ENCODE measurements at regions not wholly inside any gene's neighbourhood (a gene's known extent, or its start where the extent isn't known, plus 50 kb on each side); places are given as distances from the start of the nearest gene placed in this dataset.
"Not testable (repeated sequence)": the region's sequence is repeated elsewhere in the genome, so short reads cannot be mapped to it uniquely, and the experiment has no call there.

DNA sequence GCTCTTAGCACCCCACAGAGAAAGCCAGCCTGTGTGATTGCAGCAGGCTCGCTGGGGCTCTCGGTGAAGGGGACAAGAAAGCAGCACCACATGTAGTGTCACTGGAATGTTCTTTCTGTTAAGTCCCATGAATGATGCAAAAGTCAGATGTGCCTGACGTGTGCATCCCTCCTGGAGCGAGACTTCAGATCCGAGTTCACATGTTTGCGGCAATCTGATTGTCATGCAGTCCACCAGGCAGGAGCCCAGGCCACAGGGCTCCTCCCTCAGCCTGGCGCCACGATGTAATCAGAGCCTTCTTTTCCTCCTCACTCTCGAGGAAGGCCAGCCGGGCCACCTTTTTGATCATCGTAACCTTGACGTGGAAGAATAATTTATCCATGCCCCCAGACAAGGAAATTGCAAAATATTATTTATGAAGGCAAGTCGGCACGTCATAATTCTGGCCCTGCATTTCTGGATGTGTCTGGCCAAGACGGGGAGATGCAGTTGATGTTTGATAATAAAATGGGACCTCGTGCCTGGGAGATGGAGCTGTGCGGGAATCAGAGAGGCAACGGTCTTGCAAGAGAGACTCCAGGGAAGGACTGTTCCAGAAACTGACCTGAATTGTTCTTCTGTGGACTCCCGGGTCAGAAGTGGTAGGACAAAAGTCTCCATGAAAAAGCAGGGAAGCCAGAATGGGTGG is 214.6 kb downstream of the PHETA1 start:
- DNase-seq (ENCODE audit: low spot score) = no peak

DNA sequence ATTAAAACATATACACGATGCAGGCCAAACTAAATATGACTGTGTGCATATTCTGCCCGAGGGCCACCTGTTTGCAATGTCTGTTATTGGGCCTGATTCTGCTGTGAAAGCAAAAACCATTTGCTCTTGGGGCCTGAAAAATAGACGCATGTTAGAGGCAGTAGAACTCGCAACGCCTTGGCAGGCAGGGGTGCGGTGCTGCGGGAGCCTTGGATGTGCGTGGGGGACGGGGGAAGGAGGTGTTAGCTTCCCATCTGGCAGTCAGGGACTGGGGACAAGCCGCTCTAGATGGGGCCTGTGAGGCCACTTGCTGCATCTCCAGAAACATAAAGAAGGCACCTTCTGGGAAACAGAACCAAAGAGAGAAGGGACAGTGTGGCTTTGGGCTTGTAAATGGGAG is 216.3 kb downstream of the PHETA1 start:
- DNase-seq (ENCODE audit: low spot score) = no peak

DNA sequence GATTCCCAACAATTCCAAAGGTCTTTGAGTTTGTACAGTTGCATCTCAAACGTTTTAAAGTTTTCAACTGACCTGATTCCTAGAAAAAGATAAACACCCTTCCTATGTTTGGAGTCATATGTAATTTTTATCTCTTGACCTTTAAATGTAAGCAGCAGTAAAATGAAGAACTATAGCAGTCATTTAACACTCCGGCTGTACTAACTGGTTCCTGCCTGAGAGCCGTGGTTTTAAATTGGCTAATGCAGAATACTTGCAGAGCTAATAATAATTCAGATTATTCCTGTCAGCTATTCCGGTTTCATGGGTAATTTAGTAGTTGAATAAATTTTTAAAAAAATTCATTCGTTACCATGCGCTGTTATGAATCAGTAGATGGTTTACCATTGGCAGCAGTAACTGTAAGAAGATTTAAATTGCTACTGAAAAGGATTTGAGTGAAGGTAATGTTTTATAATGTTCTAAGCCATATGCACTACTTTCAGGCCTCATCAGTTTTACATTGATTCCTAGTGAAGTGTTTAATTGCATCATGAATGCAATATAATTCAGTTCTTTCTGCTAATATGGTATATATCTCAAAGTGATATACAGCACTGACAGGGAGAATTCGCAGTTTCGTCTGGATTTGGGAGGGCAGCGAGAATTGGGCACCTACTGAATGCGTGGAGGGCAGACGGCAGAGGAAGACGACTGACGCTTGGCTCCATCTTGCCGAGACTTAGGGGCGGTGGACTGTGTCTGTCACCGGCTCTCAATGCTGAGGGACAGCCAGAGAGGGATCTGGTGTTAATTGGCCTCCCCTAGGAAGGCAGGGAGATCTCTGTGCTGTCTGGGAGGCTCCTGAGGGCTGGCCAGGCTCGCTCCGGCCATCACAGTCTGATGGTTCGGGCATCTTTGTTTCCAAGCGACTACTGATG is 217.7 kb downstream of the PHETA1 start:
- no peak for DNase-seq (ENCODE audit: low spot score)

DNA sequence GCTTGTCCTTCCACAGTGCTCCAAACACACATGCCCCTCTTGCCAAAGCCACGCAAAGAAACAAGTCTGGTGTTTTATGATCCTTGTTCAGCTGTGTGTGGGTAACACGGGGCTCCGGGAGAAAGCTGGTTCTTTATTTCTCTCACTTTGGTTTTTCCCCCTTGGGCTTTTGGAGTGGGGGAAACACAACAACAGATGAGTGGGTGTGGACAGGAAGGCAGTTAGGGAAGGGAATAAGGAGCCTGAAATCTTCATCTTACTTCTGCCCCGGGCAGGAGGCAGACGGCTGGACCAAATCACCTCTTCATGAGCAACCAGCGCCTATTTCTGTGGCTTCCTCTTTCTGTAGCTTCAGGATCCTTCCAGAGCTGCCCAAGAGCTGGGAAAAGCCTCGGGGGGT is 218.5 kb downstream of the PHETA1 start:
- DNase-seq (ENCODE audit: low spot score) = no peak

DNA sequence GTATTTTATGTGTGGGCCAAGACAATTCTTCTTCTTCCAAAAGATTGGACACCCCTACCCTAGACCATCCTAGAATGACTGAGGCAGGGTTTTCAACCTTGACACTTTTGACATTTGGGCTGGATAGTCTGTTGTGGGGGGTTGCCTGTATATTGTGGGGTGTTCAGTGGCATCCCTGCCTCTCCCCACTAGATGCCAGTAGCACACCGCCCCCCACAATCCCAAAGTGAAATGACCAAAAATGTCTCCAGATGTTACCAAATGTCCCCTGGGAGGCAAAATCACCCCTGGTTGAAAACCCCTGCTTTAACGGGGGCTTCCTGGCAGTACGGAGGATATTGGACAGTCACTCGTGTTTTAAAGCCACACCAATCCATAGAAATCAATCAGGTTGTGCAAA is 219.6 kb downstream of the PHETA1 start:
- DNase-seq (ENCODE audit: low spot score) = no peak

DNA sequence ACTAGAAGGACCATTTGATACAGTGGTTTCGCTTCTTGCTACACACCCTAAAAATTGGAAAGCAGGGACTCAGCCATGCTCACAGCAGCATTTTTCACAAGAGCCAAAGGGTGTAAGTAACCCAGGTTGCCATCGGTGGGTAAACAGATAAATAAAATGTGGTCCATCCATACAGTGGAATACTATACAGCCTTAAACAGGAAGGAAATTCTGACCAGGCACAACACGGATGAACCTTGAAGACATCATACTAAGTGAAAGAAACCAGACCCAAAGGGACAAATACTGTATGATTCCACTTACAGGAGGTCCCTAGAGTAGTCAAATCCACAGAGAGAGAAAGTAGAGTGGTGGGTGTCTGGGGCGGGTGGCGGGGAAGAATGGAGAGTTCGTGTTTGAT is 220.9 kb downstream of the PHETA1 start:
- no peak for DNase-seq (ENCODE audit: low spot score)

DNA sequence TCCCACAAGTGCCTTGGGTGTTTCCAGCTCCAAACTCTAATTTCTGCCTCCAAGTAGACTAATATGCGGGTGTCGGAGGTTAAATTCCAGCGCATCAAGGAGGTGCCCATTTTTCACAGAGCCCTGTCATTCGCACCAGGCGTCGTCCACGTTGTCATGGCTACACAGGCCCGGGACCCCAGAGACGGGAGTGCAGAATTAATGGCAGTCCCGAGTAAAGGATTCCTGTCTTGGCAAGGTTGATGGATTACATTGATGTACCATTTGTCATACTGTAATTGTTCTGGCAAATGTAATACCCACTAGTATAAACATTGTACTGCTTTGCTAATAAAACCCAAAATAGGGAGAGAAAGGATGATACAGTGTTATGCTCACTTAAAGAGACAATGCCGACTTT is 222.9 kb upstream of the MYL2 start:
- DNase-seq (ENCODE audit: low spot score) = no peak

DNA sequence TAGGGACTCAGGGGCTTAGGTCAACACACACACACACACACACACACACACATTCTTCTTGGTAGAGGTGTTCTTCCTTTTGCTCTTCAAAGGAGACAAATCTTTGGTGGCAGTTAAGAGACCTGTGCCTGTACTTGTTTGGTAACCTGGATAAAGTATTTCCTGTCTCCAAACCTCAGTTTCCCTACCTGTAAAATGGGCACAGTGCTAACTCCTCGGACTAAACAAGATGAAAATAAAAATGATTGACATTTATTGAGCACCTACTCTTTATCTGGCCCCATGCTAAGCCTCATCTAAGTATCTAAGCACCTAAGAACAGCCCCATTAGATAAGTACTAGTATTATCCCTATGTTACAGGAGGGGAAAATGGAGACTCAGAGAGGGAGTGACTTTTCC is 220.8 kb upstream of the MYL2 start:
- DNase-seq (ENCODE audit: low spot score) = no peak

DNA sequence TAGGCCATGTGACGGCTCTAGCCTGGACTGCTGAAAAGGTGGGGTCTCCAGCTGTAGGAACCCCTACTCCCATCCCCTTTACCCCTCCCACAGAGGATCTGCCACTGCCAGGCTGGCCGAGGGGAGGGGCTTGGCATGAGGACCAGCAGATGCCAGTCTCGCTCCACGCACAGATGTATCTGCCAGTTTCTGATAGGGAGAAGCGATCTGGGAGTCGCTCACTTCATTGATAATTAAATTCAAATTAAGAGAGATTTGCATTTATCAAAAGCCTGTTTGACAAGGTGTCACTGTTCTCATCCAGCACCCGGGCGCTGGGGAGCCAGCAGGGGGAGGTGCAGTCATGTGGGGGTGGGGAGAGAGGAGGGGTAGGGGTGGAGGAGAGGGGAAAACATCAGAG is 217.6 kb upstream of the MYL2 start:
- no peak for DNase-seq (ENCODE audit: low spot score)

DNA sequence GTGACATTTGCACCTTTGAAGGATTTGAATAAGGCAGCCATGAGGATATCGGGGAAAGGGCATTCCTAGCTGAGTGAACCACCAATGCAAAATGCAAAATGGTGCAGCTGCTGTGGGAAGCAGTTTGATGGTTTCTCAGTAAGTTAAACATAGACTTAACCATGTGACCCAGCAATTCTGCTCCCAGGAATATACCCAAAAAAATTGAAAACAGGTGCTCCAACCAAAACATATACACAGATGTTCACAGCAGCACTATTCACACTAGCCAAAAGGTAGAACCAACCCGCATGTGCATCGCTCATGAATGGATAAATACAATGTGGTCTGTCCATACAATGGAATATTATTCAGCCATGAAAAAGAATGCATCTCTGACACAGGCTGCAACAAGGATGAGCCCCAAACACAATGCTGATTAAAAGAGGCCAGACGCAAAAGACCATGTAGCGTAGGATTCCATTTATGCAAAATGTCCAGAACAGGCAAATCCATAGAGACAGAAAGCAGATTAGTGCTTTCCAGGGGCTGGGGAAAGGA is 215.0 kb upstream of the MYL2 start:
- DNase-seq (ENCODE audit: low spot score) = no peak

DNA sequence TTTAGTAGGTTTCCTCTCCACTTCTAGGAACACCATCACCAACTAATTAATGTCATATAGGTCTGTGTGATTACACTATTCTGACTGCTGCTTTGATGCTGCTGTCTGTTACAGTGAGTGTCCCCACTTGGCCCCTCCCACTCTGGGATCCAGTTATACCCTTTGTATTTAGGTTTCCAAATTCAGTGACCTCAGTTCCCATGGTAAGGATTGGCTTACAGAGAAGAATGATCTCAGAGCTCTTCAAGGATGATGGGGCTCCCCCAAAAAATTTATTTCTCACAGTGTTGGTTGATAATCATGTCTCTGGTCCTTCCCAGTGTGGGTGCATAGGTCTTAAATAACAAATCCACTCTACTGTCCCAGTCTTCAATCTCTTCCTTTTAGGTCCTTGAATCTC is 210.0 kb upstream of the MYL2 start:
- no peak for DNase-seq (ENCODE audit: low spot score)

DNA sequence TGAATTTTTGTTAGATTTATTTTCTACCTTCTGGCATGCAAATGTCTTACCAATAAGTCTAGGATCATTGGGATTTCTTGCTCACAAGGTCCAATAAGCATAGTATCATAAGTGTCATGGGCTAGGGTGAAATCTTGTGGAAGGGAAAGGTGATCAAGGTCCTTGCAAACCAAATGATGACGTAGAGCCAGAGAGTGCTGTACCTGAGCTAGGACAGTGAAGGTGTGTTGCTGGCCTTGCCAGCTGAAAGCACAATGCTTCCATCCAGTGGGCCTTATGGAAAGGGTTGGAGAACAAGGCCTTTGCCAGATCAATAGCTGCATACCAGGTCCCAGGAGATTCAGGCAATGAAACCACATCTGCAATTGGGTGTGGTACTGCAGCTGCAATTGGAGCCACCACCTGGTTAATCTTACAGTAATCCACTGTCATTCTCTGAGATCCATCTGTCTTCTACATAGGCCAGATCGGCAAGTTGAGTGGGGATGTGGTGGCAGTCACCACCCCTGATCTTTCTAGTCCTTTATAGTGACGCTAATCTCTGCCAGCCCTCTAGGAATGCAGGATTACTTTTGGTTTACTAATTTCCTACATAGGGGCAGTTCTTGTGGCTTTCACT is 208.9 kb upstream of the MYL2 start:
- no peak for DNase-seq (ENCODE audit: low spot score)

DNA sequence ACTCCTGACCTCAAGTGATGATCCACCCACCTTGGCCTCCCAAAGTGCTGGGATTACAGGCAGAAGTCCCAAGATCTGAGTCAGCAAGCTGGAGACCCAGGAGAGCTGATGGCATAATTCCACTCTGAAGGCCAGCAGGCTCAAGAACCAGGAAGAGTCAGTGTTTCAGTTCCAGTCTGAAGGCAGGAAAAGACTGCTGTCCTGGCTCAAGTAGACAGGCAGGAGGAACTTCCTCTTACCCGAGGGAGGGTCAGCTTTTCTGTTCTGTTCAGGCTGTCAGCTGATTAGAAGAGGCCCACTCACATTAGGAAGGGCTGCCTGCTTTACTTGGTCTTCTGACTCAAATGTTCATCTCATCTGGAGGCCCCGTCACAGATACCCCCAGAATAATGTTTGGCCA is 206.0 kb upstream of the MYL2 start:
- no peak for DNase-seq (ENCODE audit: low spot score)

DNA sequence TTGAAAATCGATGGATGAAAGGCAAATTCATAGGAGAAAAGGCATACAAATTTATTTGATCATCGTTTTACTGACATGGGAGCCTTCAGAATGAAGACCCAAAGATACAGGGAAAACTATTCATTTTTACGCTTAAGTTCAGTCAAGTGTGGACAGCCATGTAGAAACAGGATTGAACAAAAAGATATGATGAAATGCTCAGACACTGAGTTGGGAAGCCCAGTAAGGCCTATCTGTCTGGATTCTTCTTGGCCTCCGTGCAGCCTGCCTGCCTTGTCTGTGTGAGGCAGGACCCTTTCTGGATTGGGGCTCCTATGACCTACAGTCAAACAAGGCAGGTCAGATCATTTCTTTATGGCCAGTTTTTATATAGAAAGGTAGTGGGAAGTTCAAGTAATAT is 203.8 kb upstream of the MYL2 start:
- no peak for DNase-seq (ENCODE audit: low spot score)

DNA sequence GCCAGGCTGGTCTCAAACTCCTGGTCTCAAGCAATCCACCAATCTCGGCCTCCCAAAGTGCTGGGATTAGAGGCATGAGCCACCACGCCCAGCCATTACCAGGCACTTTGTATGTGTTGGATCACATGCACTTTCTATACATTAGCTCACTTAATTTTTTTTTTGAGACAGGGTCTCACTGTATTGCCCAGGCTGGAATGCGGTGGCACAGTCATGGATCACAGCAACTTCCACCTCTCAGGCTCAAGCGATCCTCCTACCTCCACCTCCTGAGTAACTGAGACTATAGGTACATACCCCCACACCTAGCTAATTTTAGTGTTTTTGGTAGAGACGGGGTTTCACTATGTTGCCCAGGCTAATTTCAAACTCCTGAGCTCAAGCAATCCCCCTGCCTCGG is 203.0 kb upstream of the MYL2 start:
- DNase-seq (ENCODE audit: low spot score) = no peak

DNA sequence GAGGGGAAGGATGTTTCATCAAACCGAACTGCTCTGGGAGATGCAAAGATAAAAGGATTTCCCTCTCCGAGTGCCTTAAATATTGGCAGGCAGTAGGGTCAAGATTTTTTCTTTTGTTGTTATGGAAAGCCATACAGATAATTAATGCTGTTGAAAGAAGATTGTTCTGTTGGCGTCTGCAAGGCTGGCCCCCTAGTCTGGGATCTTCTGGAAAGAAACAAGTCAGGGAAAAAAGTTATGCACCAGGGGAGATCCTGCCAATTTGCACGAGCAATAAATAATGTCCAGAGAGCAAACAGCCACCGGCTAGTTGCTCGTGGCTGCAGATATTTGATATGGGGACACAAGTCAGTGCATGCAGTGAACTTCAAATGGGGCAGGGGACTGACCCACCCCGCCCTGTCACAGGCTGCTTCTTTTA is 202.1 kb upstream of the MYL2 start:
- no peak for DNase-seq (ENCODE audit: low spot score)

DNA sequence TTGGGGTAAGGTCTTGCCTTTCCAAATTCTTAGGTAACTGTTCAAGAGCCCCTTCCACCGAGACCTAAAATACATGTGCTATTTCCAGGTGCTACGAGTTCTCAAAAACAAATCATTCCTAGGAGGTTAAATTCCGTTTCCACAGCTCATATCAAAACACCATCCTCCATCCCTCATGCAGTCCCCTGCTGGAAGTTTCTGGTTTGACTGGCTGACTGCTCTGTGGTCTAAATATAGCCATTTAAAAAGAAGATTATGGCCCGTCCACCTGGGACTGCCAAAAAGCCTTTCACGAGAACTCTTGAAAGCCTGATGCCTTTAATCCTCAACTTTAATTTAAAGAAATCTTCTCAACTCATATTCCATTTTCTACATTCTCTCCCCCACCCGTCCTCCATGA is 201.5 kb upstream of the MYL2 start:
- DNase-seq (ENCODE audit: low spot score) = no peak

DNA sequence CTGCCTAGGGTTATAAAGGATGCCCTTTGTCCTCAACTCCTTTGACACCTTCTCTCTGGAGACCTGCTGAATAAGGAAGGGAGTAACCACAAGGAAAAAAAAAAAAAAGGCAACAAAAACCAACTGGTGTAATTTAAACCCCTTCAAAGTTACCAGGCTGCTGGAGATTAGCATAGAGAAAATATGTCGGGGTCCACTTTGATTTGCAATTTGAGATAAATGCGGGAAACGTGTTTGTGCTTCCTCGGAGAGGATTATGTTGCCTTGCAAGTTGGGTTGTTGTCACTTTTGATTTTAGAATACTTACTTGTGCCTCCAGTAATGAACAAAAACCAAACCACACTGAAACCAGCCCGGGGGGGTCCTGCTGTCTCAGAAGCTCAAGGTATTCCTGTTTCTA is 200.2 kb upstream of the MYL2 start:
- DNase-seq (ENCODE audit: low spot score) = no peak

DNA sequence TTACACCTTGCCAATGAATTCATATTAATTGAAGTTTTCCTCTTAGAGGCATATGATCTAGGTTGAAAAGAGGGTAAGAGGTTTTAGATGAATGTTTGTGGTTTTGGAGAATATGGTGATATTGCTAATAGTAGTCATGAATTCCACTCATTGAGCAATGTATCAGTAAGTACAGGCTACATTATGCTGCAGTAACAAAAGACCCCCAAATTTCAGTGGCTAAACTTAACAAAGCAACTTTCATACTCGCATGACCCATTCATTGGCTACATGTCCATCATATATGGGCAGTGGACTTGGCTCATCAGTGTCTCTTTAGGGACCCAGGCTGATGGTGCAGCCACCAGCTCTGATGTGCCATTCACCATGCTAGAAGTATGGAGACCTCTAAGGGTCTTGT is 196.6 kb upstream of the MYL2 start:
- no peak for DNase-seq (ENCODE audit: low spot score)

DNA sequence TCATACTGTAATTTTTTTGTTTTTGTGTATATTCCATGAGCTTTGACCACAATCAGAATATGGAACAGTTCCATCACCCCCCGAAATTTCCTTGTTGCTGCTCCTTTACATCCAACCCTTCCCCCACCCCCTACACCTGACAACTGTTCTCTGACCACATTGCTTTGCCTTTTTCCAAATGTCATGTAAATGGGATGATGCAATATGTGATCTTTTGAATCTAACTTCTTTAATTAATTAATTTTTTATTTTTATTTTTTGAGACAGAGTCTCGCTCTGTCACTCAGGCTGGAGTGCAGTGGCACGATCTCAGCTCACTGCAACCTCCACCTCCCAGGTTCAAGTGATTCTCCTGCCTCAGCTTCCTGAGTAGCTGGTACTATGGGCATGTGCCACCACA is 192.9 kb upstream of the MYL2 start:
- not testable (repeated sequence) for DNase-seq (ENCODE audit: low spot score)

DNA sequence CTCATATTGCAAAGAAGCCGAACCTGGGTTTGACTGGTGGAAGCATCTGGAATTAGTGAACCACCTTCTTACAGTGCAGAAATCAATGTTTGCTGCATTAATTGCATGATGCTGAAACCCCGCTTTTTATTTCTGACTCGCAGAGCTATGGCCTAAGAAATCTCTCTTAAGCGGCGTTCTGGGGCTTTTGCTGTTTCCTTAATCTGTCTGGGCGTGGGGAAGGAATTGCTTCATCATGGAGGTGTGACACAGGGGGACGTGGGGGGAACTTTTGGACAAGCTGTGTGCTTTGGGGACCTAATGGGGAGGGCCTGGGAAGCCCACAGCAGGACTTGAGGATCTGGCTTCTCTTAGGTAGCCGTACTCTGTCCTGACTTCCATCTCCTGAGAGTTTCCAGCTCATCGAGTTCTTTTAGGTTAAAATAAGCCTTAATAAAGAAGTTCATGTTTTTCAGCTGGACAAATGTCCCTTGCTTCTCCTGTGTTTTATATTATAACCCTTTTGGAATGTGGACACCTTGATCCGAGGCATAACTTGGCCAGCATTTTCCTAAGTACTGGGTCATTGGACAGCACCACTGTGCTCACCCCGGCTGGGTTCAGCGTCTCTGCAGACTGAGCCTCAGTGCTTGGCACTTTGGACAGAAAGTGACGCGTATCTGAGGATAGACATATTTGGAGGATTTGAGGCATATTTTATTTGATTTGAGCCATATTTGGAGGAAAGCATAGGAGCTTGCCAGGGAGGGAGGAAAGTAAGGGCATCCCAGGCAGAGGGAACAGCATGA is 192.1 kb upstream of the MYL2 start:
- no peak for DNase-seq (ENCODE audit: low spot score)

DNA sequence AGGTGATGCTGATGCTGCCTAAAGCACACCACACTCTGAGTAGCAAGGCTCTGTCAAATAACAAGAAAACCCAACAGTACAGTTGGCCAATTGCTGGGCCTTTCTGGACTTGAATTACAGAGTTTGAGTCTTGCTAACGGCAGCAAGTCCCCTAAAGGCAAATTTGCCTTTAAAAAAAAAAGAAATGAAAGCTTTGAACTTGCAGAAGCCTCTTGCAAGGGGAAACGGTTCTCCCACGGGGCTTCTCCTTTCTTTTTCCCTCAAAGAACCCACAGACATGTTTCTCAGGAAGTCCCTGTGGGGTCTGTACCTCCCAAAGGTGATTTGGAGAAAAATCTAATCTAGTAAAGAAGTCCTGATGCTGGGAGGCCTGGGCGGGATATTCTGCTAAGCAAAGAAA is 191.3 kb upstream of the MYL2 start:
- DNase-seq (ENCODE audit: low spot score) = no peak

Data from hepatic stellate cell (primary cell).